Panc1 (cell line): ENCODE measurements at regions not wholly inside any gene's neighbourhood (a gene's known extent, or its start where the extent isn't known, plus 50 kb on each side); places are given as distances from the start of the nearest gene placed in this dataset.

Experiments
- CTCF ChIP-seq: fragments of 450-650 bp; IDR thresholded peaks from 2 replicates; pipeline ENCODE4 v1.5.1; 2017; ENCODE audit warnings: mild to moderate bottlenecking
- REST ChIP-seq, 2 experiments: IDR thresholded peaks; 2 replicates each; pipeline ENCODE4 v1.6.1; 2011 to 2012; ENCODE audit warnings: low read depth in 2 of 2, control low read depth in 1 of 2, low read length in 1 of 2, mild to moderate bottlenecking in 1 of 2, moderate library complexity in 1 of 2; ENCODE audit not compliant: insufficient read depth in 1 of 2
- SIN3A ChIP-seq: IDR thresholded peaks from 2 replicates; pipeline ENCODE4 v1.6.1; 2012; ENCODE audit warnings: low read depth, mild to moderate bottlenecking, low read length, moderate library complexity, borderline replicate concordance; ENCODE audit not compliant: insufficient read depth

GRCh38 chr5:38764937-38765391 is 80.8 kb upstream of the OSMR start:
- no peak for TF ChIP-seq CTCF
- no peak for TF ChIP-seq REST (IDR thresholded peaks at IDR 0.05; ENCODE audit: insufficient read depth in 1 of 2, low read depth in 2 of 2, low read length in 1 of 2)
- TF ChIP-seq SIN3A = no peak
